ENCODE measurements at regions not wholly inside any gene's neighbourhood (a gene's known extent, or its start where the extent isn't known, plus 50 kb on each side); places are given as distances from the start of the nearest gene placed in this dataset.

DNA sequence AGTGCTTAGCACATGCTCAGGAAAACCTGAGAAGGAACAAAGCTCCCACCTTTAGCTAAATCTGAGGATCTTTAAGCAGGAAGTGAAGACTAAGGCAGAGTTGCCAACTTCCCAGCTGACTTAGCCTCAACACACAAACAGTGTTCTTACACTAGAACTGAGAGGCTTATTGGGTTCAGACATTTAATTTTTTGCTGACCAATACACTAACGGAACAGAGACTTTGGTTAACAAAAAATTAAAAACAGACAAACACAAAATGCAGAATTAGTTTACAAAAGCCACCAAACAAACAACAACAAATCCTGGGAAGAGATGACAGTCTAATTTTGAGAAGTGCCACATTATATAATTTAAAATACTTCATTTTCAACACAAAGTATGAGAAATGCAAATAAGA is 1123.7 kb upstream of the ATXN7L3B start:
- TF ChIP-seq RNF2 (IDR thresholded peaks at IDR 0.05; ENCODE audit: borderline replicate concordance, low read depth) (no peak), EP300 (IDR thresholded peaks at IDR 0.05) (no peak), CTCF (IDR thresholded peaks at IDR 0.05) (no peak), BHLHE40 (IDR thresholded peaks at IDR 0.05; ENCODE audit: low read depth, low read length) (no peak), POLR2A (IDR thresholded peaks at IDR 0.05; ENCODE audit: low read length) (no peak), GATA3 (IDR thresholded peaks at IDR 0.05; ENCODE audit: borderline replicate concordance) (no peak), CBX2 (IDR thresholded peaks at IDR 0.05; ENCODE audit: borderline replicate concordance, low read depth) (no peak), HDAC2 (IDR thresholded peaks at IDR 0.05) (no peak), KDM1A (IDR thresholded peaks at IDR 0.05; ENCODE audit: low read depth) (no peak), RFX5 (IDR thresholded peaks at IDR 0.05) (no peak), ZFP36 (IDR thresholded peaks at IDR 0.05; ENCODE audit: borderline replicate concordance, partially characterized antibody) (no peak), USF2 (IDR thresholded peaks at IDR 0.05) (no peak)

Data from A549 (cell line).